IMR-90 (cell line): ENCODE measurements at regions not wholly inside any gene's neighbourhood (a gene's known extent, or its start where the extent isn't known, plus 50 kb on each side); places are given as distances from the start of the nearest gene placed in this dataset.

ENCODE experiments used
- ATAC-seq: fragments of 200-7000 bp; cut with Tn5 transposase; 2 replicates; pipeline ENCODE4 v1.9.1; 2020; ENCODE audit warnings: low read depth, mild to moderate bottlenecking, moderate library complexity
- BruUV-seq: library from RNA; stranded (reverse); fragments of 400-500 nt; replicated peaks from 2 replicates; lab custom pipeline; 2021; lab: Mats Ljungman, UMichigan
- CTCF ChIA-PET: fragments of 300-600 bp; formaldehyde crosslinking; extraction: SDS; loops from one replicate; lab custom pipeline; 2021; ENCODE audit warnings: antibody characterized with exemption; lab: Yijun Ruan, JAX
- POLR2A ChIA-PET: fragments of 300-600 bp; sonication (Branson Sonifier 250); formaldehyde crosslinking; loops from one replicate; lab custom pipeline; 2022; ENCODE audit warnings: antibody characterized with exemption; ENCODE audit not compliant: unreplicated experiment; lab: Charles Lee
- DNase-seq: peaks from one replicate; pipeline ENCODE4 v3.0.0; 2013
- H2AFZ ChIP-seq: replicated peaks from 2 replicates; pipeline ENCODE3; 2013; ENCODE audit warnings: low read length, mild to moderate bottlenecking; ENCODE audit not compliant: poor library complexity
- H2AK5ac ChIP-seq: 2 replicates; pipeline ENCODE4 v1.6.1; 2013; ENCODE audit warnings: low read depth, low read length, inconsistent platforms
- H2AK9ac ChIP-seq: replicated peaks from 2 replicates; pipeline ENCODE3; 2013; ENCODE audit warnings: mild to moderate bottlenecking, low read depth, low read length, moderate library complexity; ENCODE audit not compliant: poor library complexity
- H2BK120ac ChIP-seq: 2 replicates; pipeline ENCODE4 v1.6.1; 2013; ENCODE audit warnings: low read depth, low read length, inconsistent platforms
- H2BK15ac ChIP-seq: 3 replicates; pipeline ENCODE4 v1.6.1; 2013; ENCODE audit warnings: low read depth, low read length, inconsistent platforms
- H2BK20ac ChIP-seq: 2 replicates; pipeline ENCODE4 v1.6.1; 2013; ENCODE audit warnings: low read depth, mild to moderate bottlenecking, inconsistent platforms, low read length, moderate library complexity
- H2BK5ac ChIP-seq: 2 replicates; pipeline ENCODE4 v1.6.1; 2013; ENCODE audit warnings: mild to moderate bottlenecking, low read depth, low read length, inconsistent platforms; ENCODE audit not compliant: poor library complexity, severe bottlenecking
- H3K14ac ChIP-seq: replicated peaks from 2 replicates; pipeline ENCODE4 v1.6.1; 2013; ENCODE audit warnings: low read depth, low read length, inconsistent platforms
- H3K18ac ChIP-seq: 2 replicates; pipeline ENCODE4 v1.6.1; 2013; ENCODE audit warnings: low read depth, low read length, control low read depth
- H3K23ac ChIP-seq: 2 replicates; pipeline ENCODE4 v1.6.1; 2013; ENCODE audit warnings: low read depth, low read length, inconsistent platforms
- H3K27ac ChIP-seq: 2 replicates; pipeline ENCODE4 v1.5.1; 2013; ENCODE audit warnings: mild to moderate bottlenecking, control low read depth, low read length; ENCODE audit not compliant: insufficient read depth
- H3K27me3 ChIP-seq: 2 replicates; pipeline ENCODE4 v1.6.1; 2013; ENCODE audit warnings: low read length; ENCODE audit not compliant: control insufficient read depth, insufficient read depth
- H3K36me3 ChIP-seq: 2 replicates; pipeline ENCODE4 v1.6.1; 2013; ENCODE audit warnings: low read length, mixed read lengths; ENCODE audit not compliant: control insufficient read depth, insufficient read depth
- H3K4ac ChIP-seq: 2 replicates; pipeline ENCODE4 v1.6.1; 2013; ENCODE audit warnings: low read depth, low read length, inconsistent platforms
- H3K4me1 ChIP-seq: 2 replicates; pipeline ENCODE4 v1.6.1; 2013; ENCODE audit warnings: low read length, mixed read lengths; ENCODE audit not compliant: control insufficient read depth, insufficient read depth
- H3K4me2 ChIP-seq: 2 replicates; pipeline ENCODE4 v1.6.1; 2013; ENCODE audit warnings: low read depth, mild to moderate bottlenecking, control low read depth, low read length, moderate library complexity
- H3K4me3 ChIP-seq: 2 replicates; pipeline ENCODE4 v1.5.1; 2013; ENCODE audit warnings: low read depth, mild to moderate bottlenecking, control low read depth, low read length, moderate library complexity; ENCODE audit not compliant: insufficient read depth
- H3K56ac ChIP-seq: 2 replicates; pipeline ENCODE4 v1.6.1; 2013; ENCODE audit warnings: low read length, inconsistent platforms; ENCODE audit not compliant: insufficient read depth; ENCODE audit errors: extremely low read depth
- H3K79me1 ChIP-seq, 2 experiments: 2 replicates each; pipeline ENCODE4 v1.6.1; 2013; ENCODE audit warnings: low read length in 2 of 2, inconsistent platforms in 1 of 2, low read depth in 1 of 2
- H3K9ac ChIP-seq: 2 replicates; pipeline ENCODE4 v1.6.1; 2013; ENCODE audit warnings: low read depth, low read length, control low read depth
- H3K9me1 ChIP-seq: 2 replicates; pipeline ENCODE4 v1.6.1; 2013; ENCODE audit warnings: low read length, inconsistent platforms; ENCODE audit not compliant: insufficient read depth
- H3K9me3 ChIP-seq: 2 replicates; pipeline ENCODE4 v1.6.1; 2013; ENCODE audit warnings: low read length; ENCODE audit not compliant: control insufficient read depth, insufficient read depth
- H4K20me1 ChIP-seq: 2 replicates; pipeline ENCODE4 v1.6.1; 2013; ENCODE audit warnings: low read length, inconsistent platforms; ENCODE audit not compliant: insufficient read depth
- H4K5ac ChIP-seq: 2 replicates; pipeline ENCODE4 v1.6.1; 2013; ENCODE audit warnings: mild to moderate bottlenecking, low read depth, low read length, control low read depth
- H4K8ac ChIP-seq, 2 experiments: 2 replicates each; pipeline ENCODE4 v1.6.1; 2013; ENCODE audit warnings: low read depth in 2 of 2, low read length in 2 of 2, control low read depth in 1 of 2, inconsistent platforms in 1 of 2
- H4K91ac ChIP-seq: 2 replicates; pipeline ENCODE4 v1.6.1; 2013; ENCODE audit warnings: low read depth, low read length, inconsistent platforms; ENCODE audit not compliant: insufficient read depth
- POLR2A ChIP-seq: IDR thresholded peaks from 2 replicates; pipeline ENCODE4 v1.6.1; 2012; ENCODE audit warnings: mild to moderate bottlenecking, low read depth, low read length
- WGBS, 2 experiments: methylation state at CpG; one replicate each; pipeline versions ENCODE4 v1.1.5 to v1.1.7; 2013; ENCODE audit warnings: missing lambda C conversion rate in 2 of 2; ENCODE audit not compliant: insufficient read length in 1 of 2; ENCODE audit errors: extremely low coverage in 2 of 2; 5-methylcytosine and 5-hydroxymethylcytosine counted together
- dilution Hi-C: fragments of 300-500 bp; cut with HindIII; formaldehyde crosslinking; loops from one replicate; pipeline ENCODE4 v1.14.3; 2018; ENCODE audit warnings: low sequenced_read_pairs; ENCODE audit not compliant: unreplicated experiment
- in situ Hi-C: fragments of 300-500 bp; cut with MboI; formaldehyde crosslinking; loops from 3 replicates; pipeline ENCODE4 v1.14.3; 2019; ENCODE audit warnings: low sequenced_read_pairs, inconsistent platforms, mixed read lengths
- intact Hi-C: fragments of 100-400 bp; cut with micrococcal nuclease; formaldehyde crosslinking; loops from 2 replicates; pipeline ENCODE4 v1.10.0; 2022

GRCh38 chr2:146678516-146678915, 1166.3 kb upstream of the ACVR2A start:
- intact Hi-C loops, result no loop called here
- no peak for DNase-seq
- Histone ChIP-seq H3K9me1 (no peaks in the 10 kb centered on the region), H3K23ac (no peak overlapping the region), H3K9me3 (no peaks in the 10 kb centered on the region), H4K5ac (no peak overlapping the region), H4K8ac (no peak overlapping the region), H2BK20ac (no peak overlapping the region), H4K91ac (no peak overlapping the region), H3K9ac (no peak overlapping the region), H3K79me1 (no peaks in the 10 kb centered on the region), H2BK5ac (no peak overlapping the region), H3K4me2 (no peak overlapping the region), H4K20me1 (no peaks in the 10 kb centered on the region), H3K4me3 (no peak overlapping the region), H3K36me3 (no peaks in the 10 kb centered on the region), H3K4ac (no peak overlapping the region), H2AFZ (no peak overlapping the region), H3K56ac (no peak overlapping the region), H3K27me3 (no peaks in the 10 kb centered on the region), H2AK5ac (no peak overlapping the region), H3K14ac (no peak overlapping the region), H3K27ac (no peak overlapping the region), H3K18ac (no peak overlapping the region), H3K4me1 (no peaks in the 10 kb centered on the region), H2BK15ac (no peak overlapping the region), H2AK9ac (no peak overlapping the region), H2BK120ac (no peak overlapping the region)
- WGBS, 2 experiments, result 60% methylated on average over 1 of the region's 5 CpGs; no CpG with 5 or more reads in 1 of the 2 experiments
- no TSS peak for BruUV-seq
- dilution Hi-C loops, result no loop called here
- TF ChIP-seq POLR2A, result no peak
- ChIA-PET CTCF (no interaction called here), POLR2A (no interaction called here)
- ATAC-seq, result no peak
- in situ Hi-C loops, result no loop called here
